COLO668 (cell line): ENCODE measurements at regions not wholly inside any gene's neighbourhood (a gene's known extent, or its start where the extent isn't known, plus 50 kb on each side); places are given as distances from the start of the nearest gene placed in this dataset.
"Not testable (repeated sequence)": the region's sequence is repeated elsewhere in the genome, so short reads cannot be mapped to it uniquely, and the experiment has no call there.

Experiments used
- DNase-seq: peaks from one replicate; lab custom pipeline; 2025; ENCODE audit not compliant: unreplicated experiment; lab: John Stamatoyannopoulos, UW

DNA sequence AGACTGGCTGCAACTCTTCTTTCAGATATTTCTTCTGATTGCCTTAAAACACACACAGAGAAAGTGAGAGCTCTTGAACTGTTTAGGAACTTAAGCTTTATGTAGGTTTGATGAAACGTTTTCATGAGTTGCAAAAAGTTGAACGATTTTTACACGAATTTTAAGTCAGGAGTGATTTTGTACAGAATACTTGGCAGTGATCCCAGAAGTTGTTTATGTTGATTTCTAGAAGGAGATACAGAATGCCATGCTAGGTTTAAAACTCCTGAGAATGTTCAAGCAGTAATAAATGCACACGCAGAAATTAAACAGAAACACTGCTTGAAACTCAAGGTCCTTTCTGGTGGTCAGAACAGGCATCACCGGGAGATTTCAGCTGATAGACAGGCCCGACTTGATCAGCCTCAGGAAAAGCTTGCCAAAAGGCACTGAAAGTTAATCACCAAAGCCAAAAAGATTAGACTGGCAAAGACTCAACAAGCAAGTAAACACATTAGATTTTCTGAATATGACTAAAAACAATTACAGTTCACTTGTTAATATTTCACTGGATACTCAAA is 123.1 kb downstream of the SOCS6 start:
- no peak for DNase-seq

DNA sequence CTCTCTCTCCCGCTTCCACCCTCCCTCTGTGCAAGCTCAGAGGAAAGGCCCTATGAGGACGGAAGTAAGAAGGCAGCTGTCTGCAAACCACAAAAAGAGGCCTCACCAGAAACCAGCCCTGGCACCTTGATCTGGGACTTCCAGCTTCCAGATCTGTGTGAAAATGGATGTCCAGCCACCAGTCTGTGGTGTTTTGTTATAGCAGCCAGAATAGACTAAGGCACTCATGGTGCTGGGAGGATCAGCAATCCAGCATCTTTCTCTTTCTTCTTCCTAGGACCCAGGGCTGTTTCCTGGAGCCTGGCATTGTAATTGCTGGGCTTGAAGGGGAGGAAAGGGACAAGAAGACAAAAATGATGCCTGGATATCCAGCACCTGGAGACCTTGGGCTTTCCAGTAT is 122.5 kb downstream of the SOCS6 start:
- no peak for DNase-seq

DNA sequence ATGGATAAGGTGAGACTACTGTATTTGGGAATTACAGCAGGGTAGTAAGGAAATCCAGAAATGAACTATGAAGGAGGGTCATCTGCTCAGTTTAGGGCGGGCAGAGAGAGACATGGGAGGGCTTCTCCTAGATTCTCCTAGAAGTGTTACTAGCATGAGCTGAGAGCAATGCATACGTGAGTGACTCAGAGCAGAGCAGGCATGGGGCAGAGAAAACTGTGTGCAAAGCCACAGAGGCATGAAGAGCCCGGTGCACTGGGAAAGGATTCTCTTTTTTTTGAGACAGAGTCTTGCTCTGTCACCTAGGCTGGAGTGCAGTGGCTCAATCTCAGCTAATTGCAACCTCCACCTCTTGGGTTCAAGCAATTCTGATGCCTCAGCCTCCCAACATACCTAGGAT is 116.2 kb downstream of the SOCS6 start:
- no peak for DNase-seq

DNA sequence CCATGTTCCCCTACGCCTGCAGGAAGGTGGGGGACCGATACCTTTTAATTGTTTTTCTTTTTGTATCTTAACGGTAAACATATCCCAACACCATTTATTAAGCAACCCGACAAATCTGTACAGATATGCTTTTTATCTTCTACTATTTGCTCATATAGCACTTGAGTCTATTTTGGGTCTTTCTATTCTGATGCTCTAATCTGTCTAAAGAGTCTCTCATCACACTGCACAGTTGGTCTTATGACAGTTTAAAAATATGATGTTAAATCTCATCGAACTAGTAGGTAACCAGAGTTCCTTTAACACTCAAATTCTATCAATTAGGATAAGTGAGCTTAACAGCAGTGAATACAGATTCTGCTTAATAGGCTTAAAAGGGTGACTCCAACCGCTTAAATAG is 111.6 kb downstream of the SOCS6 start:
- DNase-seq: no peak

DNA sequence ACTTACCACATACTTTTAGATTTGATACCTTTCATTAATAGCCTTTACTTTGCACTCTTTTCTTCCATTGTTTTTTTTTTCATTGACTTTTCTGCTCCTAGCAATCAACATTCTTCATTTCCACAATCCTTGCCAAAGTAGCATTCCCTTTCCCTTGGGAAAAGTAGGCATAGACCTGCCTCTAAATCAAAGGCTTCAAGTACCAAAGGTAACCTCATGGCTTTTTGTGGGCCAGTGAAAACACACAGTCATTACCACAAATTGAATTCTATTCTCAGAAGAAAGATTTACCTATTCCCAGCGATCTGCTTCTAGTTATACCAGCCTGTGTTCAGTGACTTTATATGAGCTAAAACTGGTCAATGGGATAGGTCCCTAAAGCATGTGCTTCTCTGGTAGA is 109.2 kb downstream of the SOCS6 start:
- DNase-seq: no peak

DNA sequence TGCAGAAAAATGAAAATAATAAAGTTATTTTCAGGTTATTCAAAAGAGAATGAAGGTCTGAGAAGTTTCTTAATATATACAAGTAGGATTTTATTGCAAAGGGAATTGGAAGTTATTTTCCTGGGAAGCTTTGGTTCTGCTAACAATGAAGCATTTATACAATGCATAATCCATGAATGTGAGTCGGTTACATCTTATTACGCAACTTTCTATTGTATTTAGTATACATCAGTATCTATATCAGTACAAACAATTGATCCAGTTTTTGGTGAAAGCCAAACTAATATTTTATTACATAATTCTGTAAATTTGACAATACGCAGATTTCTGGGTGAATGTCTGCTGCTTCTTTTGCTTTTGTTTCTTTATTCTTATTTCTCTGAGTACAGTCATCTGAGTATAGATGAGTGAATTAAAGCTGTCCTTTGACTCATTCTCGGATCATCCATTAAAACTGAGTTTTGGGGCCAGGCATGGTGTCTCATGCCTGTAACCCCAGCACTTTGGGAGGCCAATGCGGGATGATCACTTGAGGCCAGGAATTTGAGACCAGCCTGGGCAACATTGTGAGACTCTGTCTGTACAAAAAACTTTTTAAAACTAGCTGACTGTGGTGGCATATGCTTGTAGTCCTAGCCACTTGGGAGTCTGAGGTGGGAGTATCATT is 108.5 kb downstream of the SOCS6 start:
- no peak for DNase-seq

DNA sequence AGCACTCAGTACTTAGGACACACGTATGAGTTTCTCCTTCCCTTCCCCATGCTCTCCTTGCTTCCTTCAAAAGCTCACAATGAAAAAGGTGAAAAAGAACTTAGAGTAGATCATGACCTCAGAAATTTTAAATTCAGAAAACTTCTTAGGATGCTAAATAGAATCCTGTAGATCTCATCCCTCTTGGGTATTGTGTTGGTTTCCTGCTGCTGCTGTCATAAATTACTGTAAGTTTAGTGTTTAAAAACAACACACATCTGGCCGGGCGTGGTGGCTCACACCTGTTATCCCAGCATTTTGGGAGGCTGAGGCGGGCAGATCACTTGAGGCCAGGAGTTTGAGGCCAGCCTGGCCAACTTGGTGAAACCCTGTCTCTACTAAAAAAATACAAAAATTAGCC is 106.9 kb downstream of the SOCS6 start:
- DNase-seq: not testable (repeated sequence)

DNA sequence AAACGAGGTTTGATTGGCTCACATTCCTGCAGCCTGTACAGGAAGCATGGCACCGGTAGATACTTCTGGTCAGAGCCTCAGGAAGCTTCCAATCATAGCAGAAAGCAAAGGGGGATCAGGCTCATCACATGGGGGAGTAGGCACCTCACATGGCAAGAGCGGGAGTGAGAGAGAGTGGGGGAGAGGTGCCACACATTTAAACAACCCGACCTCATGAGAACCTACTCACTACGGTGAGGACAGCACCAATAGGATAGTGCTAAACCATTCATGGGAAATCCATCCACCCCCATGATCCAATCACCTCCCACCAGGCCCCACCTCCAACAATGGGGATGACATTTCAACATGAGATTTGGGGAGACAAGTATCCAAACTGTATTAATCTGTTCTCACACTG is 105.8 kb downstream of the SOCS6 start:
- no peak for DNase-seq

DNA sequence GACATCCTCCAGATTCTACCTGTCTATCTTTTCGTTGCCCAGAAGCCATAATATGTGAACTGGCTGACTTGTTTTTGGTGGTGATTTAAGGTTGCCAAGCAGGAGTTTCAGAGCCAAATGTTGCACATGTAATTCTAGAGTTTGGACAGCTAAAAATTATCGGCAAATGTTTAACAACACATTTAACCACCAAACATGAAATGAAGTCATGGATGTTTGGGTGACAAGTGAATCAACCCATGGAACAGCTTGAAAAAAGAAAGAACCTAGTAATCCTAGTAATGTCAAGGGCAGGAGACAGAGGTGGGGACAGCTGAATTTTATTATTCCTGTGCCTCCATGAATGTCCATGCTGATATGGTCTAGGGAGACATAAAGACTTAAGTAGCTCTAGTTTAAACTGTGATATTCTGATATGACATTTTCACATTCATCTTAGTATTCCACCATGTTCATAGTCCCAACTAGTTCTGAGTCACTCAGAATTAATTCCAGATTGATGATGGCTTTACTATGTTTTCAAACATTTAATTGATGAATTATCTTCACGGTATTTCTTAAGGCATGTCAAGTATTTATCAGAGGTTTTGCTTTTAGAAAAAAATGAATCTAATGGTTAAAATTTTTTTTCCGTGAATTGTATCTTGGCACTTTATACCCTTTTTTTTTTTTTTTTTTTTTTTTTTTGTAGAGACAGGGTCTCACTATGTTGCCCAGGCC is 101.7 kb downstream of the SOCS6 start:
- no peak for DNase-seq

DNA sequence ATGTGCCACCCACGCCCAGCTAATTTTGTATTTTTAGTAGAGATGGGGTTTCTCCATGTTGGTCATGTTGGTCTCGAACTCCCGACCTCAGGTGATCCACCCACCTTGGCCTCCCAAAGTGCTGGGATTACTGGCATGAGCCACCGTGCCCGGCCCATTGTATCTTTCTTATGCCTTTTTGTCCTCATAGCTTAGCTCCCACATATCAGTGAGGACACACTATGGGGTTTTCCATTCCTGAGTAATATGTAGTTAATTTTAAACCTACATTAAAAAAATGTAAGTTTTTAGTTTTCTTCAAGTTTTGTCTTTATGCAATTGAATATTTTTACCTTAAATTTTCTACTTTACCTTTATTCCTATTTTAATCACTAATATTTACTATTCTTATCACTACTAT is 100.2 kb downstream of the SOCS6 start:
- DNase-seq: not testable (repeated sequence)

DNA sequence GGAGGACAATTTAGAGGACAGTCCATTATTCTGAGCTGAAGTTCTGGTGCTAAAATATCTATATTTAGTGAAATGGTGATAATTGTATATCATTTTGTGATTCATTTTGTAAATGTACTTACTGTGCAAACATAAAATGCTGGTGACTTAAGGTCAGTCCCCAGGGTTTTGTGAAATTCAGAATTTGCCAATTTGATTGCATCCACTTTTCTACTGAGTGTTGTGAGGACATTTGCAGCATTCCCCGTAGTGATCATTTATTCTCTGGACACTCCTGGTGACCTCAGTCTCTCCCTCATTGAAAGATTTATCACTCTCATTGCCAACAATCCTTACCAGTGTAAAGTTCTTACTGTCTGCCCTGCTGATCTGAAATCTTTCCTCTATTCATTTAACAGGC is 98.2 kb downstream of the SOCS6 start:
- DNase-seq: no peak

DNA sequence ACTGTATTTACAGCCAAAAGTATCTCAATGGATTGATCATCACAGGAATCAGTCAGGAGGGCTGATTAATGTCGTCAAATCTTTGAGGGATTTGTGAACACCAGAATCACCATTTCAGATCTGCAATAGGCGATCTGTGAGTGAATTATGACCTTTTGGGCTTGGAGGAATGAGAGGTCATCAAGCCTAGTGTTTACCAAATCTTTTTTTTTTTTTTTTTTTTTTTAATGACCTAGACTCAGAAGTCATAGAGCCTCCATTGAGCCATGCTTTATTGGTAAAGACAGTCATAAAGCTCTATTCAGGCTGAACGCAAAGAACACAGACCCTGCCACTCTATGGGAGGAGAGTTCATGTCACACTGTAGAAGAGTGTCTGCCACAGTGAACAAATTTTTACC is 97.7 kb downstream of the SOCS6 start:
- DNase-seq: no peak

DNA sequence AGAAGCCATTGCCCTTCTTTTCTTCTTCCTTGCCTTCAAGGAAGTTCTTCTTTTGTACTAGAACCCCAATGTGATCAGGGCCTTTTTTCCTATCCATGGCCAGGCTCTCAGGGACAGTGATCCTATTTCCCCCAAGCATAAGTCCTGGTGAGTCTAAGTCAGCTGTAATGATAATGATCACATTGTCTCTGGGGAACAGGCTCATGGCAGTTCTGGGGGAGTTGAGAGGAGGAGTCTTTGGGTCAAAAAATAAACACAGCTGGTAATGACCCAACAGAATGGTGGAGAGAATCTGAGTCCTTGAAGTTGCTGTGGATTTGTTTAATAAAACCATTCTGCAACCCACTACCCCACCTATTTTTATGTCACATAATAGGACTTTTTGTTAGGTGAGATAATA is 96.6 kb downstream of the SOCS6 start:
- DNase-seq: no peak

DNA sequence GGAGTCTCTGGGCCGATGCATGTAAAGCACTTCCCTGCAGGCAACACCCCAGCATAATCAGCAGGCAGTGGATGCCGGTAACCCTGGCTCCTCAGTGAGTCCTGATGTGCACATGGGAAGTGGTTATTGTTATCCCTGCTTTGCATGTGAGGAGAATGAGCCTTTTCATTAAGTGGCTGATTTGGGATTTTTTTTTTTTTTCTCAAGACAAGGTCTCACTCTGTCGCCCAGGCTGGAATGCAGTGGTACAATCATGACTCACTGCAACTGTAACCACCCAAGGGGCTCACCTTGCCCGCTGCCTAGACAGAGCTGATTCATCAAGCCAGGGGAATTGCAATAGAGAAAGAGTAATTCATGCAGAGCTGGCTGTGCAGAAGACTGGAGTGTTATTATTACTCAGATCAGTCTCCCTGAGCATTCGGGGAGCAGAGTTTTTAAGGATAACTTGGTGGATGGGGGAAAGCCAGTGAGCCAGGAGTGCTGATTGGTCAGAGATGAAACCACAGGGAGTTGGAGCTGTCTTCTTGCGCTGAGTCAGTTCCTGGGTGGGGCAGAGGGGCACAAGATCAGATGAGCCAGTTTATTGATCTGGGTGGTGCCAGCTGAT is 95.4 kb downstream of the SOCS6 start:
- DNase-seq: no peak

DNA sequence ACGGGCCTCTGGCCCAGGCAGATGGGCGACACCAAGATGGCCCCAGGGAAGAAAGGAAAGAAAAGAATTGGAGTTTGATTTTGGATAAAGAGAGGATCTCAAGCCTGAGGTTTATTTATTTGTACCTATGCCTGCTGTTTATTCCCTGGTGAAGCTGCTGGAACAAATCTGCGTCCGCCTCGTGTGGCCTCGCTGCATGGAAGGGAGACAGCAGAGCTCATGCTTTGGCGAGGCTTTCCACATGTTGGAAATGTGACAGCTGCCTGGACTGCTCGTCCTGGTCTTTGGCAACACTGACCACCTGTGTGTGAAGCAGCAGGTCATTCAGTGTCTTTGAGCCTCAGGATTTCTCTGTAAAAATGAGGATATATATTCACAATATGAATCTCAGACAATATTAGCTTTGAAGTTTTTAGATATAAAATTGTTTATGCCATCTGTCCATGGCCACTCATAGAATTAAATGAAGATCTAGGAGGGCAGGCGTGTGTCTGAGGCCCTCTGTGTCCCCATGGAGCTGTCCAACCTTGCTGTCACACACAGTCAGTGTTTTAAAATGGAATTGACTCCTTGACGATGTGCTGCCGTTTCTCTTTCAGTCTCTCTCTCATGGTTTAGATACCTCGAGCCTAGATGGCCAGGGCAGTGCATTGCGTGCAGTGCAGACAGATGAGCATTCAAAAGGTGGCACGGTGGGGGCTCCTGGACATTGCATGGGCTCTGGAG is 94.3 kb downstream of the SOCS6 start:
- DNase-seq: no peak

DNA sequence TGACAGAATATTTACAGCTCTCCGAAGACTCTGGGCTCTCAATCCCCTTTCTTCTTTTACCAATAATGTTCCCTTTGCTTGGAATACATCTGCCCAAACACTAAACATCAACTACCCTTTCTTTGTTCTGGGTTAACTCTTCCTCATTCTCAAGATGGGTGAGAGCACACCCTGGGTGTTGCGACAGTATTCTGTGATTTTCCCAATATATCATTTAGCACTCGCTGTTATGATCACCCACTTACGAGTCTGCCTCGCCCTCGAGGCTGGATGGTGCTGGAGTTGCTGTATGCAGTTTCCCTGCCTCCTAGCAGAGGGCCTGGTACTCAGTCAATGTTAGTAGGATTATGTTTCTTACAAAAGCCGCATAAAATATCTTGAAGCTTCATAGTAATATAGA is 93.2 kb downstream of the SOCS6 start:
- no peak for DNase-seq

DNA sequence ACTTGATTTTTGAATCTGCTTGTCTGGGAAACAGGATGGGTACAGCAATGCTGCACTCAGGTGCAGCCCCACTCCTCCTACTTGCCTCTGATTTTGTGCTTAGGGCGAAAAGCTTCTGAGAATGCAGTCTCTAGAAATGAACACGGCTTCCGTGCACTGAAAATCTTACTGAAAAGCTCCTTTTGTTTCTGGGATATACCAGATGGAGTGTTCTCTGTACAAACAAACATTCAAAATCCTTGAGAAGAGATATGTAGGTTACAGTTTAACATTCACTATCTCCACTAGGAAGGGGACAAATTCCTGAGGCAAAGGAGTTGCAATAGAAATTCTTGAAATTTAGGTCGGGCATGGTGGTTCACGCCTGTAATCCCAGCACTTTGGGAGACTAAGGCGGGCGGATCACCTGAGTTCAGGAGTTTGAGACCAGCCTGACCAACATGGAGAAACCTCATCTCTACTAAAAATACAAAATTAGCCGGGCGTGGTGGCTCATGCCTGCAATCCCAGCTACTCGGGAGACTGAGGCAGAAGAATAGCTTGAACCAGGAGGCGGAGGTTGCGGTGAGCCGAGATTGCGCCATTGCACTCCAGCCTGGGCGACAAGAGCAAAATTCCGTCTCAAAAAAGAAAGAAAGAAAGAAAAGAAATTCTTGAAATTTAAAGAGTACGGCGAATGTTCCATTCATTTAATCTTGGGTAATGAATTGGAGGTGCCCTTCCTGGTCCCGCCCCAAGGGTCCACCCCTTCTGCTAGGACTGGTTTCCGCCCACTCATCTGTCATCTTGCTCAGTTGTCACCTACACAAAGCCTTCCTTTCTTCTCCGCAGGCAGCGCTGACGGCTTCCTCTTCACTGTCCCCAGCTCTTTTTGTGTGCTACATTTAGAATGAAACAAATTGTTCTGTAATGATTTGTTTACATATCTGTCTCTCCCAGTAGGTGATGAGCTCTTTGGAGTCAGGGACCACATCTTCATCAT is 92.4 kb downstream of the SOCS6 start:
- DNase-seq: peak; percentile 83
